NCI-H69 (cell line): ENCODE measurements at regions not wholly inside any gene's neighbourhood (a gene's known extent, or its start where the extent isn't known, plus 50 kb on each side); places are given as distances from the start of the nearest gene placed in this dataset.

ENCODE experiments used
- DNase-seq: peaks from one replicate; lab custom pipeline; 2025; lab: John Stamatoyannopoulos, UW

DNA sequence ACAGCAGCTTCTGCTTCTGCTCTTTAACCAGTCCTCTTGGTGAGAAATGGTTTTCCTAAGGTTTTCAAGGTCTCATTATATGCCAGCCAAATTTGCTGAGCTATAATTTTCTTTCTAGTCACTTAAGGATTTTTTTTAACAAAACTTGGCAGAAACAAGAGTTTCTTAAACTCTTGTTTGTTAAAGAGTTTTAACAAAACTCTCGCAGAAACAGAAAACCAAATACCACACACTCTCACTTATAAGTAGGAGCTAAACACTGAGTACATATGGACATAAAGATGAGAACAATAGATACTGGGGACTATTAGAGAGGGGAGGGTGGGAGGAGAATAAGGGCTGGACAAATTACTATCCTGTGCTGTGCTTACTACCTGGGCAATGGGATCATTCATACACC, 908.3 kb downstream of the TUSC7 start:
- no peak for DNase-seq

DNA sequence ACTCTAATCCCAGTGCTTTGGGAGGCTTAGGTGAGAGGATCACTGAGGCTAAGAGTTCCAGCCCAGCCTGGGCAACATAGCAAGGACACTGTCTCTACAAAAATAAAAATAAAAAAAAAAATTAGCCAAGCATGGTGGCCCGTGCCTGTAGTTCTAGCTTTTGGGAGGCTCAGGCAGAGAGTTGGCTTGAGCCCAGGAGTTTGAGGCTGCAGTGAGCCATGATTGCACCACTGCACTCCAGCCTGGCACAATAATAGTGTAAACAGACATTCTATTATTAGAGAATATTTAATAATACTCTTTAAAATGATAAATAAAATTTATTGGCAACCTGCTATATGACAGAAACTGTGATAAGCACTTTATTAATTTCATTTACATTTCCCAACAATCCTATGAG, 908.9 kb downstream of the TUSC7 start:
- DNase-seq: no peak

DNA sequence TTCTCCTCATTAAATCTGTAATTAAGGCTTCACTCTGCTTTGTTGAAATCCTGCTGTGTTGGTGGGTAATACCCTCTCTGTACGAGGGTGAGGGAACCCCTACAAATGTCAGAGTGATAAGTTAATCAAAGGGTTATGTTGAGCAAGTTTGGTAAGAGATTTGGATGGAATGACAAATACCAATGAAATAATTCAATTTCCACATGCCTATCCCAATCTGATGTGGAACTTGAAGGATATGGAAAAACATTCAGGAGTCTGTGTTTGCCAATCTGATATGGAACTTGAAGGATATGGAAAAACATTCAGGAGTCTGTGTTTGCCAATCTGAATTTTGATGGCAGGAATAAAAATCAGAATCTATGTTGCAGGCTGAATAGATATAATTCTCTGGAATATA, 910.2 kb downstream of the TUSC7 start:
- no peak for DNase-seq

DNA sequence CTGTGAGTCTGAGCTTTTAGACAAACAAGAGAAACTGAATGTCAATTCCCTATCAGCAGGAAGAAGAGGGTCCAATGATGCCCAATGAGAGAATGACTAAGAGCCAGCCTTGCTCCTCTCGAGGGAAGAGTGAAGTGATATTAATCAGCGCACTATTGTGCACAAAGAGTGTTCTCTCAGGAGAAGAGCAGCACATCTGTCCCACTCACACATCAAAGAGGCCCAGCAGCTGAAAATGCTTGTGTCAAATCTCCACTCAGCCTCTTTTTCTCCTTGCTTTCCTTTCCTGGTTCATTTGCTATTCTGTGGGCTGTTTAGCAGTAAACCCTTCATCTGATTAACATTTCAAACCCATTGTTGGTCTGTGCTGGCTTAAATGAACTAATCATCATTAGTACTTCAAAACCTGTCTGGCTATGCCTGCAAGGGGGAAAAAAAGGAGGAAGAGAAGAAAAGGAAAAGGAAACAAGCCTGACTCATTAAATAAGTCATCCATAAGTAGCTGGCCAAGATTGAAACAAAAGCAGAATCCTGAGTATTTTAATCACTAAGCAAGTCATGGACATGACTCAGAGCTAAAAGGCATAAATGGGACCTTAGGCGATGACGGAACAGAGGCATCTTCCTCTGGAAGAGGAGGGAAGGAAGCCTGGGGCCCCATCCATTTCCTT, 912.7 kb downstream of the TUSC7 start:
- no peak for DNase-seq

DNA sequence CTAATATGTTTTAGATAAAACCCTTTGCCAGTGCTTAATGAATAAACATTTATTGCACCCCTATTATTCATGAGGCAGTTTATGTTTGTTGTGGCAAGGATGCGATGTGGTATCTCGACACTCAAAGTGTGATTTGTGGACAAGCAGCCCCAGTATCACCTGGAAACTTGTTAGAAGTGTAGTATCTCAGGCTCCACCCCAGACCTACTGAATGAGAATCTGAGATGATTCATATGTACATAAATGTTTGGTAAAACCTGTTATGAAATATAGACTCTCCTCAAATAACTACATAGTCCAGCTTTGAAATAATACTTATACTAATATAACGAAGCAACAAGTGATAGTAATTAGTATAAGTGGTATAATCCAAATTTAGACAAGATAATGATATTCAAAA, 914.8 kb downstream of the TUSC7 start:
- DNase-seq: no peak

DNA sequence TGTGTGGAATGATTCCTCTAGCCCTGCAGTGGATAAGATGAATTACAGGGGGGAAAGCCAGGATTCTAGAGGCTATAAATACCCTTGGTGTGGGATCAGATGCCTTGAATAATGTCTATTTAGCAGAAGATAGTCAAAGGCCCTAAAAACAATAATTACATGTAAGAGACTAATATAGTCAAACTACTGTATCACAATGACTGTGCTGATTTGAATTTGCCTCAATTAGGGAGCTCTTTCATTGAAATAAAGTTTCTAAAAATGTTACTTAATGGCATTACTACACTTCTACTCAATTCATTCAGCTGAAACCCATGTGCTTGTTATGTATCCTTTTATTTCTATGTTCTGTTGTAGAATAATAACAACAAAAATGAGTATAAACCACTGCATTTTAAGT, 915.6 kb downstream of the TUSC7 start:
- DNase-seq: no peak

DNA sequence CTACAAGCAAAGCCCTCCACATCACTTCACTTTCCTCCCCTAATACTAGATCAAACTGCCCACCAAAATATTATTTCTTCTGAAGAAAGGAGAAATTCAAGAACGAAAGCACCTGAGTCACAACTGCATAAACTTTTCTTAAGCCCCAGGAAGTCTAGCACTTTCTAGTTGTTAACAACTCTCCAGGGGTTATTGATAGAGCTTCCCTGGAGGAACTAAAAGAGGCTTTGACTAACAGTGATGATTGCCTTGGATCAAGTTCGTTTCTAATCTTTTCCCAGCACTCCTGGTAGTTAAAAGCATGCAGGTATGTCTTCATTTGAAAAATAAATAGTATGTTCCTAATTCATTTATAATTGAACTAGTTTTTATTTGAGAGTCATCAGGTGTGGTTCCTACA, 917.0 kb downstream of the TUSC7 start:
- no peak for DNase-seq

DNA sequence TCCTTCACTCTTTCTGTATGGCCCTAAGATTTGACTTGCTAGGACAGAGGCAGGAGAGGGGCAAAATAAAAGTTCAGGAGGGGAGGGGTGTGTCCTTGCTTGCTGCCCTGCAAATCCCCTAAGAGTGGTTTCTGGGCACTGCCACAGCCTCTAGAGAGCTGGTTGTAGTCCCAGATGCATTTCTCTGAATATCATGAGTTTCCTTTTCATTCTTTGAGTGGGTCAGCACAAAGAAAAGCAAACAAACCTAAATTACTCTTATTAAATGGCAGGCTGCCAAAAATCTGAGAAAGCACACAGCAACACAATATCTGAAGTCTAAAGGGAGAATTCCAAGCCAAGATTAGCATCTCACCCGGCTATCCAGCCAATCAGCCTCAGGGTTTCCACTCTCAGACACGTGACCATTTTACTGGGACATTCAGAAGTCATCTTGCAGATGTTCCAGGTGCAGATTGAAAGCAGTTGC, 919.3 kb downstream of the TUSC7 start:
- DNase-seq: peak; percentile 84

DNA sequence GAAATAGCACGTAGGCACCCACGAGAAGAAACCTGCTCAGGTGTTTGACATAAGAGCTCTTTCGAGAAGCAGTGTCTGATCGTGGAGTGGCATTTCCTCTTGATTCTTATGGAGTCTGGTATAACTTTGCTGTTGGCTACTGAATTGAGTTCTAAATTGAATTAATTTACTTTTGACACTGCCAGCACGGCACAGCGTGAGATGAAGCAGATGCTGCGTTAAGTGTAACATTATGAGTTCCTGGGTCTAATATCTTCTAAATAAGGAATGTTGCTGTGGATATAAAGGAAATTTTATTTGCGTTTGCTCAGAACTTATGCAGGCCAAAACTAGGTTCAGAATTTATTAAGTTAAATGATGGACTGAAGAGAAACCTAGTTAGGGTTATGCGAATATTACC, 919.9 kb downstream of the TUSC7 start:
- no peak for DNase-seq

DNA sequence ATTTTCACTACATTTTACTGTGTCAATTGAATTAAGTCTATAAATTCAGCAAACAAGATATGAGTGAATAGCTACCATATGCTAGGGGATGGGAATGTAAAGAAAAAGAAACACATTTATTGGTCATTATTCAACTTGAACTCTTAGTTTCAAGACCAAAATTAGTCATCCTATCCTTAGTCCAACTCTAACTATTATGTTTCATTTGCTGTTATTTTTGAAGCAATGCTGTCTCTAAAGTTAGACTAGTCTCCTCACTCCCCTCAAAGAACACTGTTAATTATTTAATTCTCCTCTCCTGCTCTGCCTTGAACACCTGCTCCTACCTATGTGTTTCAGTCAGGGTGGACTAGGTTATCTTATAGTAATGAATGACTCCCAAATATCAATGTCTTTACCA, 920.9 kb downstream of the TUSC7 start:
- DNase-seq: no peak

DNA sequence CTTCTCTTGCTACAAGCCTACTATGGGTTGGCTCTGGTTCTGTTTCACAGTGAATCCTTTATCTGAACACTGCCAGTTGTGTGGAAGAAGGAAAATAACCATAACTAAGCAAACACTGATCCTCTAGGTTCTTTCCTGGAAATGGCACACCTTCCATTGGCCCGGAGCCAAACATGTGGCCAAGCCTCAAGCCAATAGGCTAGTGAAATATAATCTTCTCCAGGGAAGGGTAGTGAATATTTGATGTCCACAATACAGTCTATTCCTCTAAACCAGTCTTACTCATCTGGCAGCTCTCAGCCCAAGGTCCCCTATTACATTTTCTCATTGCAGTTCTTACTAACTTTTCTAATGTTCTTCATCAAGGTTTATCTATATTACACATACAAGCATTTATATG, 921.3 kb downstream of the TUSC7 start:
- peak; percentile 52 for DNase-seq

DNA sequence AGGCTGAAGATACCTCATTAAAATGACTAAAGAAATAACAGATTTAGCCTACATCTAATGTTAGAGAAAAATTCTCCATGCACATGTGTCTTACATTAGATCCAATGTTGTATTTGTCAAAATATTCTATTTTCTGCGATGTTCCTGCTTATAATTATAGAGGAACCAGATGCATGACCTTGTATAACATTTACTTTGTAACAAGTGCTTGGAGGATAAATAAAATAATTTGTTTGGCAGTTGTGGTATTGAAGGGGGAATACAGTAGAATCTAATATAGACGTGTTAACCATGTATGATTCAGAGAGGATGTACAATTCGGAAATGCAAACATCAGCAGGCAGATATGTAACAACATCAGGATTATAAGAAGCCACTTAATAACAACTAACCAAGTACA, 922.2 kb downstream of the TUSC7 start:
- no peak for DNase-seq

DNA sequence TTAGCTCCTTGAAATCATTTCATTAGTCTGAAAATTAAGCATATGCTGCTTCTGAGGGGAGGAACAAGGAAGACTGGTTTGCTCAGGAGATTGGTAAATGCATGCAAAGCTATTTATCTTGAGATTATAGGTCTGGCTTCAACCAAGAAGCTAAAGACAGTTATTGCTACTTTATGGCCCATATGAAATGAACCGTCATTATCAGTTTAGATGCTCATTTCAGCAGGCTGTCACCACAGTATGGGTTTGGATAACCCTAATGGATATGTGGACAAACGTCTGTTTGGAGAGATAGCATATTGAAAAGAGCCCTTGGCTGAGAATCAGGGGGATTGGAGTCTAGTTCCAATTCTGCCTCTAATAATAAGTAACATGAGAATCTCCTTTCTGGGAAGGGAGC, 922.6 kb downstream of the TUSC7 start:
- peak; percentile 2 for DNase-seq

DNA sequence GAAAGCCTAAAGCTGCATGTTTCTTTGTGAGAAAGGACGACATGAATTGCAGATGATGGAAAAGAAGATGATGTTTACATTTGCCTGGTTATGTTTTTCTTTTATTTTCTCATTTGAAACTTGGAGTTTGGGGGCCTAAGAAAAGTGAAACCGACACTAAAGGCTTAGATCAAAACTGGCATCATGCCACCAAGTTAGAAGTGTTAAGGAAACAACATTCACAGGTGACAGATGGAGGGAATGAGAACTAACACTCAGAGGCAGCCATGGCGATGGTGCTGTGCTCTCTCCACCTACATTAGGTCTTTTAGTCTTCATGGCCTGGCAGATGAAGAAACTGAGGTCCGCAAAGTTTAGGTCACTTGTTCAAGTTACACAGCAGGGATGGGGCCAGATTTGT, 923.6 kb downstream of the TUSC7 start:
- peak; percentile 2 for DNase-seq

DNA sequence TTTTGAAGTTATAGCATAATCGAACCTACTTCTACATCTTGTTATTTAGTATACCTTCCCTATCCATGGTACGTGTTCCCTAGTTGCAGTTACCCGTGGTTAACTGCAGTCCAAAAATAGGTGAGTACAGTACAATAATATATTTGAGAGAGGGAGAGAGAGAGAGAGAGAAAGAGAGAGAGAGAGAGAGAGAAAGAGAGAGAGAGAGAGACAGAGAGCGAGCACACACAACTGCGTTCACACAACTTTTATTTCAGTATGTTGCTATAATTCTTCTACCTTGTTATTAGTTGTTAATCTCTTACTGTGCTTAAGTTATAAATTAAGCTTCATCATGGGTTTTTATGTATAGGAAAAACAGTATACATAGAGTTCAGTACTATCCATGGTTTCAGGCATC, 928.1 kb downstream of the TUSC7 start:
- DNase-seq: no peak

DNA sequence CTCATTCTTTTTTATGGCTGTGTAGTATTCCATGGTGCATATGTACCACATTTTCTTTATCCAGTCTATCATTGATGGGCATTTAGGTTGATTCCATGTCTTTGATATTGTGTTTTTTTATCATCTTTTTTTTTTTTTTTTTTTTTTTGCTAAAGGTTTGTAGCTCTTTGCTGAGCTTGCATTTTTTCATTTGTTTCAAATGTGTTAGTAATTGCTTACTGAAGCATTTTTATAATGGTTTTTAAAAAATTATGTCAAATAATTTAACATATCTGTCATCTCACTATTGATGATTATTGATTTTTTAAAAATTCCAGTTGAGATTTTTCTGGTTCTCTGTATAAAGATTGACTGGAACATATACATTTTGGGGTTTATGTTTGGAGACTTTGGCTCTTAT, 934.6 kb downstream of the TUSC7 start:
- DNase-seq: no peak

DNA sequence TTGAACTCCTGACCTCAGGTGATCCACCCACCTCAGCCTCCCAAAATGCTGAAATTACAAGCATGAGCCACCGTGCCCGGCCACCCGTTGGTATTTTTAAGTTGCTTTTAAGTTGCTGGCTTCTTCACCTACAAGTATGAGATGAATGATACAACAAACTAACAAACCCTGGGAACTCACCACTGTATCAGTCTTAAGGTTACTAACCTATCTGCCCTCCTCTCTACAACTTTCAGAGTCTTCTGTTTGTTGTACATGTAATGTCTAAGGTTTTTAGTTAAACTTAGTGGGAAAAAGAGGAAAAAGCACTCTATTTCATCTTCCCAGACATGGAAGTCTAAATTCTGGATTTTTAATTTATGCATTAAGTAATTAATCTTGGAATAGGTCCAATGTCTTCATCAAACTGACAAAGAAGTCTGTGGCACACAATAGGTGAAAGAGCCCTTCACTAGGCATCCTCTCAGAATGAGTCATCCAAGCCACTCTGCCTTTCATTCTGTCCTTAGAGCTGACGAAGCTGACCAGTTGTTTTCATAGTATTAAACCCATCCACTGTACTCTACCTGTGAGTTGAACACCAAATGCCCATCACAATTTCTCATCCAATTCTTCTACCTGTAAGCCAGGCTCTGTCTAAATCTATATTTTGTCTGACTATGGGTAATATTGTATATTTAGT, 936.1 kb downstream of the TUSC7 start:
- no peak for DNase-seq

DNA sequence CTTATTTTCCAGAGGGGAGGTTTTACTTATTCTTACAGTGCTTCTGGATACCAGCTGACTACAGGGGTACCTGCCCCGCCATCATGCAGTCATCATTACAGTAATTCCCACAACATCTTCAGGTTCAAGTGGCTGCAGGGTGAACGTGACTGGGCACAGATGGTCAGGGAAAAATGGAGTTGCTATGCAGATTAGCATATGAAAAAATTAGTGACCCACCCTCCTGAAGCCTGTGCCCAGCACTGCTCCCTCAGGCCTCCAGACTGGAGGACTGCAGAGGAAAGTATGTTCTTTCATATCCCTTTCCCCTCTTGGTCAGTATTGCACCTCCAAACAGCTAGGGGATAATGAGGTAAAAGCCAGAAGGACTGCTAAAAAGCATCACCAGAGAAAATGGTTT, 937.9 kb downstream of the TUSC7 start:
- DNase-seq: no peak

DNA sequence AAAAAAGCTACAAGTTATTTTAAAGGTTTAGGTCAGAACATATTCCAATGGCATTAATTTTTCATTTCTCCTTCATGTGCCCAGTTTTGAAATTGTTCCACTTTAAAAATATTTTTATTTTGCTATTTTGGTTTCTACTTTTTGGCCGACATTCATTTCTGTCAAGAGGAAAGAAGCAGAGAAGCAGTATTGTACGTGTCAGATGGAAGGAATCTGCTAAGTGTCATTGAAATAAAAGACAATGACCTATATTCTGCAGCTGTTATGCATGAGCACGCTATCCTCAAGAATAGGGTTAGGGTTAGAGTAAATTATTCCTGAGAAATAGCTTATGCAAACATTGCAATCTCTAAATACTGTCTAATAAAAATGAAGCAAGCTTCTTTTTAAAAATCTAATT, 941.7 kb downstream of the TUSC7 start:
- DNase-seq: no peak

DNA sequence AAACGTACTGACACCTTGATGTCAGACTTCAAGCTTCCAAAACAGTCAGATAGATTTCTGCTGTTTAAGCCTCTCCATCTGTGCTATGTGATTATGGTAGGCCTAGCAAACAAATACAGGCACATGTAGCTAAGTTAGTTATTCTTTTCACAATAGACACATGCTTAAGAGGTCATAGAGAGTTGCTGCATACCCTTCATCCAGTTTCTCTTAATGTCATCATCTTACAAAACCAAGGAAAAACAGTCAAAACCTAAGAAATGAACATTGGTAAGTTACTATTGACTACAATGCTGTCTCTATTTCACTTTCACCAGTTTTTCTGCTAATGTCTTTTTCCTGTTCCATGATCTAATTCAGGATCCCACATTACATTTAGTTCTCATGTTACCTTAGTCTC, 946.8 kb downstream of the TUSC7 start:
- DNase-seq: no peak

DNA sequence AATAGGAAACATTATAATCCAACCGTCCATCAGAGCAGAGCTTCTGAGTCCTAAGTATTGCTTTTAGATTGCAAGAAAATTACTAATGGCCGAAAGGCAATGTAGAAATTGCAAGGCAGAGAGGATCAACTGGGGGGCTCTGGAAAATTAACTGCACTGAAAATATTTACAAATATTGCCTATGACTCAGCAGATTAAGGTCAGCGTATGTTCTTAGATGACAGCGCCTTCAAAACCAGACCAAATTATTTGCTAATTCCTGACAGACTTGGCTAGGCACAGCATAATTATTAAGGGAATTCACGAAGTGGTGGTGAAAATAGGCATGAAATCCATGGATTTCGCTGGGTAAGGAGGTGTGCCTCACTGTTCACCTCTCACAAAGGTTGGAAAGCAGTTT, 947.7 kb downstream of the TUSC7 start:
- no peak for DNase-seq

DNA sequence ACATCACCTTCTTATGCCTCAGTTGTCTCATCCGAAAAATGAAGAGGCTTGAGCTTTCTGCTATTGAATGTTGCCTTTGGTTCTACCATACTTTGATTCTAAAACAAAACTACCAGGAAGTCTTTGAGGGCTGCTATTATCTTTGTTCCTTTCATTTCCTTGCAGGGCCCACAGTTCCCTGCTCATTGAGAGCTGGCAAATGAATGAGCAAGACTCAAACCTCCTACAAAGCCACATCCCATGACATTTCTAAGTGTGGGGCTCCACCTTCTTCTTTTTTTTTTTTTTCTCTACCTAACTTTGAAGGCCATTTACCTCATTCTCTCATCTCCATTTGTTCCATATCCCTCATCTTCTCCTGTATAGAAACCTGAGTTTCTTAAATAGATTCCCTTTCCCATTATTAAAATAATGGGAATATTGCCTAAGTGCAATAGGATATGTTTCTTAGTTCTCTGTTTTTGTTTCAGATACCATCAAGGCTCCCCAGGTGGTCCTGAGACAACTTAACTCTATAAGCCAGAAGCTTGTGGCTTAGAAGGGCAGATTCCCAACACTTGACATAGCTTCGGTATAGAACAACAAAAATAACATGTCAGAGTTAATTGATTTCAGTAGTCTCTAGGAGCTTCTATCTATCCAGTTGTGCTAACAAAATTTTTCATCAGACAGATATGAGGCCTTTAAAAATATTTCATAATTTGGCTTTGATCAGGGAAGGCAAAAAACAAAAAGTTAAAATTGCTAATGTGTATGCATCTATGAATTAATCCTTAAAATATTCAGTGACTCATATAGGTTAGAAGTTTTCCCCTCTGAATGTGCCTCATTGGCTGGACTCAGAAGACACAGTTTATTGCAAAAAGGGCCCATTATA, 951.6 kb downstream of the TUSC7 start:
- no peak for DNase-seq

DNA sequence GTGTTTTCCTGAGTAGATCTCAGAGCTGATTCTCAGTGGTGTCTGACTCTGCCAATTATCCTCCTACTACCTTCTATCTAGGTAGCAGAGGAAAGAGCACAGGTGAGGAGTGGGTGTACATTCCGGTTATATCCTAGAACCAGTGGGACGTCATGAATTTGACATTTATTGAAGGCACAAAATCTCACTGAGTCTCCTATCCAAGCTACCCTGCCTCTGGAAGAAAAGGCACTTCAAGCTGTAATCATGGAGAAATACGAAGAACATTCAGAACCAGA, 952.2 kb downstream of the TUSC7 start:
- no peak for DNase-seq
